ENCODE measurements at regions not wholly inside any gene's neighbourhood (a gene's known extent, or its start where the extent isn't known, plus 50 kb on each side); places are given as distances from the start of the nearest gene placed in this dataset.

DNA sequence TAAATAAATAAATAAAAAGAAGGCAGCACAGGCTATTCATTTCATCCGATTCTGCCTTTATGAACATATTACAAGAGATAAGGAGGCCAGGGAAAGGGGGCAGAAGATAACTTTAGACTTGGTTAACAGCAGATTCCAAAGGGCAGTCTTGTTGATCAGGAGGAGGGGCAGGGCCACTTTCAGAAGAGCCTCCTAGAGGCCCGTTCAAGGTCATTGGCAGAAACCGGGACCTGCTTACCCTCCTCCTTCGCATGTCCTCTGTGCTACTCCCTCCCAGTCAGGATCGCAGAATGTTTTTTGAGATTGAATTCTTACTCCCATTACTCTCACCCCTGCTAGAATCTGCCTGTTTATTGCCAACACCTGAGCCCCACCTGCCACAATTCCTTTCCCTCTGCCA is 217.0 kb upstream of the IPO5 start:
- no peak for TF ChIP-seq YY1 (IDR thresholded peaks at IDR 0.05; ENCODE audit: insufficient read depth, insufficient read length)
- no peak for TF ChIP-seq ZNF274 (IDR thresholded peaks at IDR 0.05; ENCODE audit: low read depth, low read length)
- TF ChIP-seq SUZ12 (IDR thresholded peaks at IDR 0.05; ENCODE audit: extremely low read depth, insufficient read depth, insufficient read length), result no peak

Data from NT2/D1 (cell line).